ENCODE measurements at regions not wholly inside any gene's neighbourhood (a gene's known extent, or its start where the extent isn't known, plus 50 kb on each side); places are given as distances from the start of the nearest gene placed in this dataset.

DNA sequence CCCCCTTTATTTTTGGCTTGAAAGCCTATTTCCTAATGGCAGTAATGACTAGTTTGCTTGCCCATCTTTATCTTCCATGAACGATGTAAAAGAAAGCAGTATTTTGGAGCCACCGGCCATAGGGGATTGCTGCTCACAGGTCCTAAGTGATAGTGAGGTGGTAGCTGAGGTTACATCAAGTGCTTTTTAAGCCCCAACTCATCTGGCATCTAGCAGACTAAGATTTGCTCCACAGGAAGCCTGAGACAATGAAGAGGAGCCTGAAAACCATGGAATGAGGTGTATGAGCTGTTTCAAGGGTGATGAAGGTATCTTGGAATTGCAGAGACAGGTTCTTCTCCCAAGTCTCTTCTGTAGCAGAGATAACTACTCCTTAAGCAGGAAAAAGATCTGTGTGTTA is 496.3 kb downstream of the XPNPEP1 start:
- Histone ChIP-seq H3K27ac (no peak overlapping the region), H3K4me3 (no peak overlapping the region)
- no peak for DNase-seq (ENCODE audit: low spot score)
- TF ChIP-seq, protein P1, sequence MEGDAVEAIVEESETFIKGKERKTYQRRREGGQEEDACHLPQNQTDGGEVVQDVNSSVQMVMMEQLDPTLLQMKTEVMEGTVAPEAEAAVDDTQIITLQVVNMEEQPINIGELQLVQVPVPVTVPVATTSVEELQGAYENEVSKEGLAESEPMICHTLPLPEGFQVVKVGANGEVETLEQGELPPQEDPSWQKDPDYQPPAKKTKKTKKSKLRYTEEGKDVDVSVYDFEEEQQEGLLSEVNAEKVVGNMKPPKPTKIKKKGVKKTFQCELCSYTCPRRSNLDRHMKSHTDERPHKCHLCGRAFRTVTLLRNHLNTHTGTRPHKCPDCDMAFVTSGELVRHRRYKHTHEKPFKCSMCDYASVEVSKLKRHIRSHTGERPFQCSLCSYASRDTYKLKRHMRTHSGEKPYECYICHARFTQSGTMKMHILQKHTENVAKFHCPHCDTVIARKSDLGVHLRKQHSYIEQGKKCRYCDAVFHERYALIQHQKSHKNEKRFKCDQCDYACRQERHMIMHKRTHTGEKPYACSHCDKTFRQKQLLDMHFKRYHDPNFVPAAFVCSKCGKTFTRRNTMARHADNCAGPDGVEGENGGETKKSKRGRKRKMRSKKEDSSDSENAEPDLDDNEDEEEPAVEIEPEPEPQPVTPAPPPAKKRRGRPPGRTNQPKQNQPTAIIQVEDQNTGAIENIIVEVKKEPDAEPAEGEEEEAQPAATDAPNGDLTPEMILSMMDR (IDR thresholded peaks at IDR 0.05), result no peak

DNA sequence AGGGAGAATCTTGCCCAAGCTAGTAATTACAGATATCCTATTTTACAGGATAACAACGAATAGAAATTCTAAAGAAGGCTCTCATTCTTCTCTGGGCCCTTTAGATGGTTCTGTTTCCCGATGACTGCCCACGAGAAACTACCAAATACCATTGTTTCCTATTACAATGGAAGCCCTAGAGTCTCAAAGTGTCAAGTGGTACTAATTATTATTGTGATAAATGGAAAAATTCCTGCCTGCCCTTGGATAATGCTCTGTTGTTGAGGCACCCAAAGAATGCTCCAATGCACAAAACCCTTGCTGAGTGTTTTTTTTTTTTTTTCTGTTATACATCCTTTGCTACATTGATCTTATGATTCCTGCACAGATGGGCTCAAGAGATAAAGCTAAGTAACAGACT is 504.5 kb downstream of the XPNPEP1 start:
- Histone ChIP-seq H3K4me3 (no peak overlapping the region), H3K27ac (no peak overlapping the region)
- DNase-seq (ENCODE audit: low spot score), result no peak
- TF ChIP-seq, protein P1 (IDR thresholded peaks at IDR 0.05), result no peak

DNA sequence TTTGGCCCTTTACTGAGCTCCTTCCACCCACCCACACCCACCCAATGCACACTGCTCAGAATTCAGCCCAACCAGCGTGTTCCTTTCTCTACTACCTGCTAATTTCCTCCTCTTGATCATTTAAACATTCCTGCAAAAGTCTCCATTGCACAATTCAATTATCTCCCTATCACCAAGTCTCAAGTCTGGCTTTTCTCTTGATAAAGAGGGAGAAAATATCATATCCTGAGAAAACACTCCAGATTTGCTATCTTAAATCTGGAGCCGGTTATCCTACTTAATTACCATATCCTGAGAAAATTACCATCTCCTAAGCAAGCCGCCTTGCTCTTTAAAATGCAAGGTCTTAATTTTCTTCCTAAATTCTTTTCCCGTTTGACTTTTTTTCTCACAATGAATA is 505.5 kb downstream of the XPNPEP1 start:
- Histone ChIP-seq H3K27ac (no peak overlapping the region), H3K4me3 (no peak overlapping the region)
- TF ChIP-seq, protein P1 (IDR thresholded peaks at IDR 0.05), result no peak
- no peak for DNase-seq (ENCODE audit: low spot score)

DNA sequence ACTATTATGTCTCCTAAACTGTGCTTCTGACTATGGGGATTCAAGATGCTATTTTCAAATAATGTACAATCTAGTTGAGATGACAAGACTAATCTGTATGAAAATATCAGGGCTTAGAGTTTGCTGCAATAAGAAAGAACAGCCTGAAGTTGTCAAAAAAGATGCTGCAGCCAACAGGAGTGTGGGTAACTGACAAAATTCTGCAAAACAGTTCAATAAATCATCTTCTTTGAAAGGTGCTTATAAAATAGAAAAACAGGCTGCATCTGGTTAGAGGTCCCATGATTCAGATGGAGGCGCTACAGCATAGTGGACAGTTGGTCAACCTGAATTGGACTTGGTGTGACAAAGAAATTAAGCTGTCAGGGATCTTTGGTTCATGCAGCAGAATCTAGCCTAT is 511.0 kb downstream of the XPNPEP1 start:
- no peak overlapping the region for H3K4me3 ChIP-seq
- TF ChIP-seq, protein P1 (IDR thresholded peaks at IDR 0.05), result no peak
- no peak overlapping the region for H3K27ac ChIP-seq
- no peak for DNase-seq (ENCODE audit: low spot score)

DNA sequence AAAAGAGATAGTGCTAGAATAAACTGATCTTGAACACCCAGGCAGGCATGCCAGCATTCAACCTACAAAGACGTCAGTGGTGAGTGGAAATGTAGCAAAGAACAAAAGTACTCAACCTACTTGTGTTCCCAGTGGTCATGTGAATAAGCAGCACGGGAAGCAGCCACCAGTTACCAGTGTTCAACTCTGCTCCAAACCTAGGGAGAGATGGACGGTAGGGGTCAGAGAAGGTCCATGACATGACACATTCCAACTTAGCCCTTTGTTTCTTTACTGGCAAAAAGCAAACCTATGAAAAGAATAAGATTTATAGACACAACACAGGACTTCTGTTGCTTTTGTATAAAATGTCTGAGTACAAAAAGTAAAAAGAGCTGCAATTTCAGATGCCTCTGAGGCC is 511.4 kb downstream of the XPNPEP1 start:
- no peak overlapping the region for H3K27ac ChIP-seq
- no peak for DNase-seq (ENCODE audit: low spot score)
- H3K4me3 ChIP-seq, result no peak overlapping the region
- TF ChIP-seq, protein P1 (IDR thresholded peaks at IDR 0.05), result no peak

DNA sequence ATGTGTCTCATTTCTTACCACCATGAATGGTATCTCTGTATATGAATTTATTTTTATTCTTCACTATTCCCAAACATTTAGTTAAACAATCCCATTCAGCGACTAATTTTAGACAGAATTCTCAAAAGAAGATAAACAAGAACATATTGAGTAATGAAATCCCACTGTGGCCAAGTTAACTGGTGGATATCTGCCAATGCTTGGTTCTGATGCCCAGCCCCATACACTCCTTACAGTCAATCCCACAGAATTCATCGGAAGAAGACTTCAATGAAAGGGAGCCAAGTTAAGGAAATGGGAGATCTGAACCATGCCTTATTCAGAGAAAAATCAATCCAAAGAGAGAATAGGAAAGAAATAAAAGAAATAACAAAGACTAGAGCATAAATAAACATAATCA is 518.0 kb downstream of the XPNPEP1 start:
- DNase-seq (ENCODE audit: low spot score), result no peak
- TF ChIP-seq, protein P1 (IDR thresholded peaks at IDR 0.05), result no peak
- H3K27ac ChIP-seq, result no peak overlapping the region
- H3K4me3 ChIP-seq, result no peak overlapping the region

DNA sequence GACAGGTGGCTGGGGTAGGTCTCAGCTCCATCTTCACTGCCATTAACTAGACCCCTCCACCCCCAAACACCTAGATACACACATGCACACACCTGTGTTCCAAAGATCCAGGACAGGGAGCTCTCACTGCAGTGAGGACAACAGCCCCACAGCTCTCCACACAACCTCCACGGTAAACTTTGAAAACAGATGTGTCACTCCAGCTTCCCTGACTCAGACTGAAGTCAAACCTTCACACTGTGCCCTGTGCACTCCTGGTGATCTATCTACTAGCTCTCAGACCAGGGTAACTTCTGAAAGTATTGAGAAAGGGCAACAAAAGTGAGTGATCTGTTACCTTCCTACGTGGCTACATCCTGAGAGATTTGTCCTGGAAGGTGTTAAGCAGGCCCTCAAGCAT is 519.8 kb downstream of the XPNPEP1 start:
- H3K4me3 ChIP-seq, result no peak overlapping the region
- no peak overlapping the region for H3K27ac ChIP-seq
- TF ChIP-seq, protein P1 (IDR thresholded peaks at IDR 0.05), result no peak
- DNase-seq (ENCODE audit: low spot score), result no peak
